Gastroesophageal sphincter (tissue), 2 donors: ENCODE measurements at regions not wholly inside any gene's neighbourhood (a gene's known extent, or its start where the extent isn't known, plus 50 kb on each side); places are given as distances from the start of the nearest gene placed in this dataset.

Experiments used
- POLR2A ChIP-seq, 2 donors: fragments of 450-650 bp; IDR thresholded peaks; one replicate each; pipeline ENCODE4 v1.6.1; 2017; ENCODE audit warnings: antibody characterized with exemption in 2 of 2, mild to moderate bottlenecking in 2 of 2, moderate library complexity in 1 of 2
- POLR2AphosphoS5 ChIP-seq: sonication (generic); formaldehyde crosslinking; IDR thresholded peaks from one replicate; pipeline ENCODE4 v1.6.1; 2017; ENCODE audit warnings: antibody characterized with exemption

GRCh38 chr13:39879286-39880035, 224.0 kb downstream of the COG6 start:
- TF ChIP-seq POLR2AphosphoS5 (no peak), POLR2A (IDR thresholded peaks at IDR 0.05) (no peak)
